WERI-Rb-1 (cell line): ENCODE measurements at regions not wholly inside any gene's neighbourhood (a gene's known extent, or its start where the extent isn't known, plus 50 kb on each side); places are given as distances from the start of the nearest gene placed in this dataset.

ENCODE experiments used
- DNase-seq: peaks from one replicate; pipeline ENCODE4 v3.0.0-alpha.2; 2020
- H3K27ac ChIP-seq: fragments of 250-450 bp; sonication (Bioruptor Pico); 2 replicates; pipeline ENCODE4 v1.5.1; 2020; ENCODE audit warnings: mild to moderate bottlenecking, moderate library complexity
- H3K27me3 ChIP-seq: fragments of 250-450 bp; sonication (Bioruptor Pico); 2 replicates; pipeline ENCODE4 v1.5.1; 2021; ENCODE audit warnings: mild to moderate bottlenecking, low read depth, moderate library complexity; ENCODE audit not compliant: insufficient read depth, severe bottlenecking
- H3K36me3 ChIP-seq: fragments of 250-450 bp; sonication (Bioruptor Pico); 2 replicates; pipeline ENCODE4 v1.5.1; 2020; ENCODE audit warnings: mild to moderate bottlenecking, moderate library complexity
- H3K4me3 ChIP-seq: 2 replicates; pipeline ENCODE4 v1.5.1; 2011; ENCODE audit warnings: low read depth, mild to moderate bottlenecking, control low read depth, low read length
- H3K9me3 ChIP-seq: fragments of 250-450 bp; sonication (Bioruptor Pico); 2 replicates; pipeline ENCODE4 v1.5.1; 2021; ENCODE audit warnings: mild to moderate bottlenecking, moderate library complexity; ENCODE audit not compliant: severe bottlenecking
- TF ChIP-seq, protein P1 (sequence below): IDR thresholded peaks from 2 replicates; pipeline ENCODE4 v1.5.1; 2011; ENCODE audit warnings: low read depth, mild to moderate bottlenecking, control low read depth, inconsistent platforms, low read length

DNA sequence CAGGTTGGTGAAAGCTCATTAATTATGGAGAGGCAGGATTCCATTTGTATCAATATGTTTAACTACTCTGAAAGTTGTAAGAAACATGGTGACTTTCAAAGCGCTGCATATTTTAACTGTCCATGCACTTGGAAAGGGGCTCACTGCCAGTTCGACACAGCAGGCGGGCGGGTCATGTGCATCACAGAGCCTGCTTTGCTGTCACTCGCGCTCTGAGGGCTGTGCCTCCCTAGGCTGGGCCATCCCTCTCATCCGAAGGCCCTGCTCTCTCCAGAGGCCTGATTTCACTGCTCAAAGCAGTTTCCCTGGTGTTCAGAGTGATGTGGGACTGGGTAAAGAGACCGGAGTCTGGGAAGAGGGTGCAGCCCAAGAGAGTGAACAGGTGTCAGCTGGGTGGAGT is 422.0 kb upstream of the MON1B start:
- Histone ChIP-seq H3K27me3 (no peaks in the 10 kb centered on the region), H3K36me3 (no peaks in the 10 kb centered on the region), H3K4me3 (no peak overlapping the region), H3K9me3 (peaks cover 4% of the 10 kb centered on the region), H3K27ac (no peak overlapping the region)
- no peak for DNase-seq
- TF ChIP-seq, protein P1, sequence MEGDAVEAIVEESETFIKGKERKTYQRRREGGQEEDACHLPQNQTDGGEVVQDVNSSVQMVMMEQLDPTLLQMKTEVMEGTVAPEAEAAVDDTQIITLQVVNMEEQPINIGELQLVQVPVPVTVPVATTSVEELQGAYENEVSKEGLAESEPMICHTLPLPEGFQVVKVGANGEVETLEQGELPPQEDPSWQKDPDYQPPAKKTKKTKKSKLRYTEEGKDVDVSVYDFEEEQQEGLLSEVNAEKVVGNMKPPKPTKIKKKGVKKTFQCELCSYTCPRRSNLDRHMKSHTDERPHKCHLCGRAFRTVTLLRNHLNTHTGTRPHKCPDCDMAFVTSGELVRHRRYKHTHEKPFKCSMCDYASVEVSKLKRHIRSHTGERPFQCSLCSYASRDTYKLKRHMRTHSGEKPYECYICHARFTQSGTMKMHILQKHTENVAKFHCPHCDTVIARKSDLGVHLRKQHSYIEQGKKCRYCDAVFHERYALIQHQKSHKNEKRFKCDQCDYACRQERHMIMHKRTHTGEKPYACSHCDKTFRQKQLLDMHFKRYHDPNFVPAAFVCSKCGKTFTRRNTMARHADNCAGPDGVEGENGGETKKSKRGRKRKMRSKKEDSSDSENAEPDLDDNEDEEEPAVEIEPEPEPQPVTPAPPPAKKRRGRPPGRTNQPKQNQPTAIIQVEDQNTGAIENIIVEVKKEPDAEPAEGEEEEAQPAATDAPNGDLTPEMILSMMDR, result no peak

DNA sequence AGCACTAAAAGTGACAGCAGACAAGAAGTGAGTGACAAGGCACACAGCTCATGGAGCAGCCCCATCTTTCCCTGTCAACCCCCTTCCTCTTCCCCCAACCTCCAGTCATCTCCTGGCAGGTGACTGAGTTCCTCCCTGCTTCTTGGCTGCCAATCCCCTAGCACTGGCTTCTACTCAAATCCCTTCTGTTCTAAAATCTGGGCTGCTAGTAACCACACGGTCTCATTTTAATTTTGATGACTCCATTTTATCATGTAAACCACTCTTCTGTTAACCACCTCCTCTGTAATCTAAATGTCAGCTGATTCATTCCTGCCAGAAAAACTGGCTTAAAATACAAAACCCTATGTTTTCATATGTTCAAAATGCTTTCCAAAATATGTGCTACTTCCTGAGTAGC is 419.8 kb upstream of the MON1B start:
- H3K9me3 ChIP-seq, result no peaks in the 10 kb centered on the region
- TF ChIP-seq, protein P1, result no peak
- H3K27me3 ChIP-seq, result no peaks in the 10 kb centered on the region
- no peak for DNase-seq
- H3K36me3 ChIP-seq, result no peaks in the 10 kb centered on the region
- no peak overlapping the region for H3K27ac ChIP-seq
- H3K4me3 ChIP-seq, result no peak overlapping the region

DNA sequence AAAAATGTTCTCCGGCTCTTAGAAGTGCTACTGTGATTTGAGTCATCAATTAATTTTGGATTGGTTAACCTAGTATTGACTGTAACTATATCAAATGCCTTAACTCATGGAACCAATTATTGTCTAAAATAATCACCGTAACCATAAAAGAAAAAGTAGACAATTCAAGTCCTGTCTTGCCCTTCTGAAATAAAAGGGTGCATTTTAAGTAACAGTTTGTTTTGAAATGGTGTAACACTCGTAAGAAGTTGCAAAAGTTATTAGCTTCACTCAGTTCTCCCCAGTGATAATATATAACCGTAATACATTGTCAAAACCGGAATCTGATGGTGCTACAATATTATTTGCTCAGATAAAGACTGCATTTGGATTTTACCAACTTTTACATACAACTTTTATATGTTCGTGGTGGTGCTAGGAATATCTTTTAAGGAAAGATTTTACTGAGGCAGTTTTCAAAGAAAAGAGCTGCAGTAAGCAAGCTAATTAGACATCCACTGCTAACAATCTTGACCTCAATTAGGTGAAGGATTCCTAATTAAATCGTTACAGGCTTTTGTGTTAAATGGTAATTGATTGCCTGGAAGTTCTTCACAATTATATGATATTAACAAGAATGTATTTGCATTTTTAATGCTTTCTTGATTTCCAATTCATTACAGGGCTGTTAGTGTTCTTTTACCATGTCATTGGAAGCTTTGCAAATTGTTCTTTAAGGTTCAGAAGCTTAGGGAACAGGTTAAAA is 413.1 kb upstream of the MON1B start:
- Histone ChIP-seq H3K27me3 (no peaks in the 10 kb centered on the region), H3K36me3 (no peaks in the 10 kb centered on the region), H3K4me3 (no peak overlapping the region), H3K27ac (no peak overlapping the region), H3K9me3 (no peaks in the 10 kb centered on the region)
- no peak for DNase-seq
- TF ChIP-seq, protein P1, result no peak

DNA sequence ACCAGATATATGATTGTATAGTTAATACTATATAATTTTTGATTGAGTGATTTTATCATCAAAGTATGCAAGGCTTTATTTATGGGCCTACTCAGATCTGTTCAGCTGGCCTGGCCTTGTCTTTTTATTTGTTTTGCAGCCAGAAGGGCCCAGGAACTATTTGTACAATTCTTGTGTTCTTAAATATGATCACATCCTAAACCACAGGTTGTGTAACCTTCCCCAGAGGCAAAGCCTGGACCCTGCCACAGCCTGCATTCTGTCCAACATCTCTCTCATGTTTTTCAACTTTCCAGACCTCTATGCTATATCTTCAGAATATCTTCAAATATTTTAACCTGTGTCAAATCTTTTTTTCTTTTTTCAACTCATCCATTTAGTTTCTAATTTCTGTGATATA is 410.4 kb upstream of the MON1B start:
- Histone ChIP-seq H3K9me3 (no peaks in the 10 kb centered on the region), H3K27ac (no peak overlapping the region), H3K4me3 (no peak overlapping the region), H3K27me3 (no peaks in the 10 kb centered on the region), H3K36me3 (no peaks in the 10 kb centered on the region)
- no peak for DNase-seq
- TF ChIP-seq, protein P1, result no peak

DNA sequence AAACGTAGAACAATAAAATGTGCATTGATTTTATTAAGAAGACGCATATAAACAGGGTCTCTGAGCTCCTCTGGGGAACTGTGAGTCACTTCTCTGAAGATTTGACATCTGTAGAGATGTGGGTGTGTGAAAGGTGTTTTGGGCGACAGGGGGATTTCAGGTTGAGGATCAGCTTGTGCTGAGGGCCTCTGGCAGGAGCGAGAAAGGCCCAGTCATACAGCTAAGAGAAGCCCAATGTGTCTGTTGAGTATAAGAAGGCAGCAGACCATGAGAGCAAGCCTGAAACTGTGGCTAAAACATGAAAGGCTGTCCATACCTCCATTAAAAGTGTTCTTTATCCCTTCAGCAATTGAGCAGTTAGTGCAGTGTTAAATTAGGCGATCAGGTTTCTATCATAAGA is 406.5 kb upstream of the MON1B start:
- no peak for DNase-seq
- H3K36me3 ChIP-seq, result no peaks in the 10 kb centered on the region
- no peaks in the 10 kb centered on the region for H3K9me3 ChIP-seq
- no peaks in the 10 kb centered on the region for H3K27me3 ChIP-seq
- no peak overlapping the region for H3K27ac ChIP-seq
- TF ChIP-seq, protein P1, result no peak
- H3K4me3 ChIP-seq, result no peak overlapping the region

DNA sequence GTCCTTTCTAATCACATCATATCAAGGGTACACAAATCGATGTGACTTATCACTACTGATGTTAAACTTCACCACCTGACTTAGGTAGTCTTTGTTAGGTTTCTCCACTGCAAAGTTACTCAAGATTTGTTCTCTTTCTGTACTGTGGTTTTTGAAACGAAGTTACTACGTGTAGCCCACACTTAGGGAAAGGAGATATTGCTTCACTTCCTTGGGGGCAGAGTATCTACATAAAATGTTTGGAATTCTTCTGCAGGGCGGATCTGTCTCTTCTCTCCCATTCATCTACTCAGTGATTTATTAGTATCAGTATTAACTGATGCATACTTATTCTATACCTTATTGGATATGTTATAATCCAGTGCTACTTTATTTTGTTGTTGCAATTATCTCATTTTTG is 403.6 kb upstream of the MON1B start:
- no peak for DNase-seq
- TF ChIP-seq, protein P1, result no peak
- H3K4me3 ChIP-seq, result no peak overlapping the region
- H3K36me3 ChIP-seq, result no peaks in the 10 kb centered on the region
- H3K27me3 ChIP-seq, result no peaks in the 10 kb centered on the region
- no peak overlapping the region for H3K27ac ChIP-seq
- no peaks in the 10 kb centered on the region for H3K9me3 ChIP-seq
